GM12874 (cell line): ENCODE measurements at regions not wholly inside any gene's neighbourhood (a gene's known extent, or its start where the extent isn't known, plus 50 kb on each side); places are given as distances from the start of the nearest gene placed in this dataset.

Experiments used
- CTCF ChIP-seq: IDR thresholded peaks from 2 replicates; pipeline ENCODE4 v1.5.1; 2011; ENCODE audit warnings: low read depth, mild to moderate bottlenecking, control low read depth, low read length, moderate library complexity; ENCODE audit not compliant: insufficient read depth

DNA sequence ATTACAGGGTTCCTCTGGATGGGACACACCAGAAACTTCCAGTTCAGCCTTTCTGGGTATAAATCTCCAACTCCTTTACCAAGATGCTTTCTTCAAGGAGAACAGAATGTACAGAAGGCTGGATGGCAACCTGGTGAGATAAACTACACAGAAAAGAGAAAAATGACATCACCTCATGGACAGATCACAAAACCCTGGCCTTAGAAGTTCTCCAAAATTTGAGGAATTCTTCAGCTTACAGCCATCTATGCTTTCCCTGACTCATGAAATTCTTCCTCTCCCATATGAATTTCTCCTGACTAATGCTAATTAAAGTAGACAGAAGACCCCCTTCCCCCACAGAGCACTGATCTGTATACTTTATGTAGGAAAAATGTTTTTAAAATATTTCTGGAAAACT, 345.4 kb downstream of the STIM2 start:
- TF ChIP-seq CTCF = no peak

DNA sequence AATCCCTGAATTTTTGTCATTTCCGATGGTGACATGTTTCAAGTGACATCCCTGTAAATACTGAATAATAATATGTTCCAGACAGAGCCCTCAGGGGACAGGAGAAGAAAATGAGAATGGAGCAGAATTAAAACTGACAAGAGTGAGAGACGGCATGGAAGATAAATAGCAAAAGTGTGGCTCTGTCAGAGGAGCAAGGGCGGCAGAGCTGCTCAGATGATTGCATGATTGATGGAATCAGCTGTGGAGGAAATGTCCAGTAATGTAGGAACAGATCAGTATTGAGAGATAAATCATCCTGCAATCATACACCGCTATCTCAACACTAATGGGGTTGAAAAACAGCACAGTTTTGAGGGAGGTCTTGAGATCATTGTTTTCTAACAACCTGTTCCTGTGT, 350.3 kb downstream of the STIM2 start:
- TF ChIP-seq CTCF = no peak

DNA sequence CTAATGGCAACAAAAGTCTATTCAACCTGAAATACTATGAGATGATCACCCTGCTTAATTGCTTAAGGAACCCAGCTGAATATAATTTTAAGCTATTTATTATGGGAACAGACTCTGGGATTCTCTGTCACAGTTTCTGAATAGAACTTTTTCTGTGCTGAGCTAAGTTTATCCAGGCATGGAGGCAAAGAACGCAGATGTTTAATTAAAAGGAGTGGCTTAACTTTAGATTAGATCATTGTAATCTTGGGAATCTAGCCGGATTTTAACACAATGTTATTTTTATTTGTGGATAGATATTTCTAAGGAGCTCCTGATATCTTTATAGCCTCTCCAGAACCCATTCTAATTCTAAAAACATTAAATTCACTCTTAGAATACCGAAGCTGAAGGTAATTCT, 353.4 kb downstream of the STIM2 start:
- TF ChIP-seq CTCF = no peak

GRCh38 chr4:27215220-27215826, 354.7 kb downstream of the STIM2 start:
- no peak for TF ChIP-seq CTCF

- TF ChIP-seq CTCF = no peak
Measured at GRCh38 chr4:27217261-27217769, 356.7 kb downstream of the STIM2 start.

- TF ChIP-seq CTCF = no peak
Measured at GRCh38 chr4:27218013-27218412, 357.4 kb downstream of the STIM2 start.

DNA sequence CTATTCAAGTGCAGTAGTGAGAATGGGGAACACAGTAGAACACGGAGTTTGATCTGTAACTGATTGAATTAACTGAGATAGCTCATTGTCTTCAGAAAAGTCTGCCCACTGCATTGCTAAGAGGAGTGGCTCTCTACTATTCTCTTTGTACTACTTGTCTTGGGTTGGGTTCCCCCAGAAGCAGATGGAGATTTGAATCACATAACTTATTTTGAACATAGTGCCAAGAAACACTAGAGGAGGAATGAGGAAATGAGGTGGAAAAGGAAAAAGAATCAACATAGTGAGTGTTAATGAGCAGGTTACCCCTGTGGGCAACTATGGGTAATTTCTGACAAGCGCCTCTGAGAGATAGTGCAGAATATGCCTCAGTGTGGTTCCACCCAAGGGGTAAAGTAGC, 362.7 kb downstream of the STIM2 start:
- TF ChIP-seq CTCF = no peak
